GM12878 (cell line): ENCODE measurements at regions not wholly inside any gene's neighbourhood (a gene's known extent, or its start where the extent isn't known, plus 50 kb on each side); places are given as distances from the start of the nearest gene placed in this dataset.

Experiments used
- ATAC-seq: fragments of 200-7000 bp; cut with Tn5 transposase; 3 replicates; pipeline ENCODE4 v1.9.1; 2020; ENCODE audit warnings: mild to moderate bottlenecking, moderate library complexity
- BruUV-seq: library from RNA; stranded (reverse); fragments of 400-500 nt; replicated peaks from 2 replicates; lab custom pipeline; 2021; lab: Mats Ljungman, UMichigan
- CTCF ChIA-PET: fragments of 300-600 bp; sonication (Branson Sonifier 250); formaldehyde crosslinking; extraction: SDS; loops from one replicate; lab custom pipeline; 2021; ENCODE audit warnings: inconsistent platforms; lab: Yijun Ruan, JAX
- POLR2A ChIA-PET: fragments of 350-600 bp; formaldehyde crosslinking; extraction: SDS; loops from one replicate; lab custom pipeline; 2021; ENCODE audit warnings: inconsistent platforms; lab: Charles Lee
- RAD21 ChIA-PET: fragments of 300-600 bp; sonication (Branson Sonifier 250); formaldehyde crosslinking; loops from one replicate; lab custom pipeline; 2023; ENCODE audit warnings: antibody characterized with exemption; ENCODE audit not compliant: unreplicated experiment; lab: Charles Lee
- SMC1A ChIA-PET: fragments of 300-600 bp; sonication (Branson Sonifier 250); formaldehyde crosslinking; loops from one replicate; lab custom pipeline; 2023; ENCODE audit not compliant: unreplicated experiment, uncharacterized antibody; lab: Charles Lee
- DNase-seq: peaks from one replicate; pipeline ENCODE4 v3.0.0-alpha.2; 2011; ENCODE audit warnings: low read depth, low spot score
- FAIRE-seq: peaks from 3 replicates; lab custom pipeline; 2011; peaks lifted over from hg19 to GRCh38; lab: Jason Lieb, UNC
- H2AFZ ChIP-seq: 2 replicates; pipeline ENCODE4 v1.6.0; 2011; ENCODE audit warnings: low read depth, low read length, control low read depth; ENCODE audit not compliant: control insufficient read depth
- H3K27ac ChIP-seq: 2 replicates; pipeline ENCODE4 v1.5.1; 2011; ENCODE audit warnings: control low read depth; ENCODE audit not compliant: control insufficient read depth, insufficient read depth
- H3K27me3 ChIP-seq, 2 experiments: replicated peaks in 1 of 2; 2 replicates each; pipeline versions ENCODE4 v1.6.0 to v1.6.1; 2011; ENCODE audit warnings: low read length in 1 of 2; ENCODE audit not compliant: control insufficient read depth in 2 of 2, insufficient read depth in 2 of 2
- H3K36me3 ChIP-seq, 2 experiments: 2 replicates each; pipeline ENCODE4 v1.5.1; 2011; ENCODE audit warnings: low read length in 1 of 2; ENCODE audit not compliant: control insufficient read depth in 2 of 2, insufficient read depth in 2 of 2
- H3K4me1 ChIP-seq: 2 replicates; pipeline ENCODE4 v1.6.1; 2011; ENCODE audit warnings: mild to moderate bottlenecking, low read length, moderate library complexity, mixed read lengths; ENCODE audit not compliant: control insufficient read depth, insufficient read depth
- H3K4me2 ChIP-seq: 2 replicates; pipeline ENCODE4 v1.6.0; 2011; ENCODE audit warnings: control low read depth; ENCODE audit not compliant: control insufficient read depth, insufficient read depth
- H3K4me3 ChIP-seq: fragments of 200-600 bp; sonication (generic); 2 replicates; pipeline ENCODE4 v1.5.1; 2016
- H3K79me2 ChIP-seq: 2 replicates; pipeline ENCODE4 v1.6.0; 2011; ENCODE audit warnings: low read length; ENCODE audit not compliant: control insufficient read depth, insufficient read depth
- H3K9ac ChIP-seq: 2 replicates; pipeline ENCODE4 v1.8.0; 2011; ENCODE audit warnings: low read length, control low read depth, mixed read lengths; ENCODE audit not compliant: control insufficient read depth, insufficient read depth
- H3K9me3 ChIP-seq: replicated peaks from 3 replicates; pipeline ENCODE4 v1.5.1; 2011; ENCODE audit warnings: mild to moderate bottlenecking, low read length; ENCODE audit not compliant: control insufficient read depth, insufficient read depth
- H4K20me1 ChIP-seq: 2 replicates; pipeline ENCODE4 v1.6.0; 2011; ENCODE audit not compliant: control insufficient read depth, insufficient read depth
- ATF7 ChIP-seq: fragments of 450-650 bp; IDR thresholded peaks from 2 replicates; pipeline ENCODE4 v1.6.1; 2016; ENCODE audit warnings: low read depth, mild to moderate bottlenecking
- BRCA1 ChIP-seq: IDR thresholded peaks from 2 replicates; pipeline ENCODE4 v1.6.1; 2011; ENCODE audit warnings: low read depth, low read length, improper control_type of control experiment
- MTA2 ChIP-seq: fragments of 450-650 bp; IDR thresholded peaks from 2 replicates; pipeline ENCODE4 v1.6.1; 2016; ENCODE audit warnings: low read depth, mild to moderate bottlenecking, moderate library complexity
- POLR2AphosphoS2 ChIP-seq: IDR thresholded peaks from 2 replicates; pipeline ENCODE4 v1.6.1; 2011; ENCODE audit warnings: low read depth, mild to moderate bottlenecking, low read length, improper control_type of control experiment, moderate library complexity
- TAF1 ChIP-seq: IDR thresholded peaks from 2 replicates; pipeline ENCODE4 v1.6.1; 2011; ENCODE audit warnings: mild to moderate bottlenecking, low read depth, low read length, borderline replicate concordance
- WGBS: methylation state at CpG from one replicate; pipeline ENCODE4 v1.1.6; 2016; ENCODE audit warnings: low lambda C conversion rate; ENCODE audit not compliant: insufficient replicate concordance, insufficient coverage; ENCODE audit errors: missing lambda C conversion rate; 5-methylcytosine and 5-hydroxymethylcytosine counted together
- in situ Hi-C: fragments of 300-500 bp; cut with MboI; formaldehyde crosslinking; loops from 9 replicates; pipeline ENCODE4 v1.14.3; 2018; ENCODE audit warnings: mixed read lengths
- intact Hi-C: fragments of 100-400 bp; cut with micrococcal nuclease; formaldehyde crosslinking; loops from one replicate; pipeline ENCODE4 v1.14.2; 2022; ENCODE audit not compliant: unreplicated experiment
- TF ChIP-seq, protein P1 (sequence below): IDR thresholded peaks from 2 replicates; pipeline ENCODE4 v1.6.1; 2012; ENCODE audit warnings: mild to moderate bottlenecking, low read depth, low read length
- TF ChIP-seq, protein P2 (sequence below): fragments of 450-650 bp; IDR thresholded peaks from 2 replicates; pipeline ENCODE4 v1.6.1; 2018; ENCODE audit warnings: mild to moderate bottlenecking, low read depth, moderate library complexity; ENCODE audit not compliant: partially characterized antibody
- TF ChIP-seq, protein P3 (sequence below): IDR thresholded peaks from 2 replicates; pipeline ENCODE4 v1.6.1; 2012; ENCODE audit warnings: low read depth, low read length, improper control_type of control experiment
- TF ChIP-seq, protein P4 (sequence below): IDR thresholded peaks from 2 replicates; pipeline ENCODE4 v1.6.1; 2011; ENCODE audit warnings: low read depth, mild to moderate bottlenecking, low read length, moderate library complexity, borderline replicate concordance; ENCODE audit errors: extremely low read depth
- TF ChIP-seq, protein P5 (sequence below): fragments of 450-650 bp; conservative IDR thresholded peaks from 2 replicates; pipeline ENCODE4 v1.6.1; 2017; ENCODE audit warnings: mild to moderate bottlenecking, moderate library complexity
- TF ChIP-seq, protein P6 (sequence below): fragments of 450-650 bp; IDR thresholded peaks from 2 replicates; pipeline ENCODE4 v1.6.1; 2017; ENCODE audit warnings: antibody characterized with exemption, mild to moderate bottlenecking, moderate library complexity

DNA sequence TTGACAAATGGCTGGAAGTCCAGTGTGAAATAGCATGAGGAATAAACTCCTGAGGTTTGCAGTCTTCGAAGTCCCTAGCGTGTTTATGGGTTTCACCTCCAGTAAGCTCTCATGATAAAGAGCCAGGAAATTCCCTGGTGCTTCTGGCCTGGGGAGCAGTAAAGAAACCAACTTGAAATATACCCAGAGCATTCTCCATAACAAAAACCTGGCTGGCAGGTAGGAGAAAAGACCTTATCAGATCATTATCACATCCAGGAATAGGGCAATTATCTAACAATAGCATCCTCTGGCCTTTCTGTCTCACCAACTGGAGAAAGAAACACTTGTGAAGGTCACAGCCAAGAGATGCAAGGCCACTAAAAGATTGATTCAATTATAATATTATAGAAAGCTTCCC lies 513.6 kb upstream of the LRRTM4 start:
- in situ Hi-C loops, result no loop called here
- no peaks in the 10 kb centered on the region for H3K27me3 ChIP-seq
- H3K4me3 ChIP-seq, result no peak overlapping the region
- H4K20me1 ChIP-seq, result no peaks in the 10 kb centered on the region
- ChIA-PET SMC1A (interaction anchor here (0.7 to 1.2 kb wide), 2 partner anchors 110 to 154 kb away, joined by 3 read pairs; no protein-coding TSS in a partner anchor), POLR2A (no interaction called here), RAD21 (no interaction called here), CTCF (no interaction called here)
- FAIRE-seq (no peak), DNase-seq (no peak), ATAC-seq (no peak)
- H3K4me1 ChIP-seq, result no peaks in the 10 kb centered on the region
- intact Hi-C loops, result no loop called here
- BruUV-seq, result no TSS peak
- H3K4me2 ChIP-seq, result no peak overlapping the region
- H3K9me3 ChIP-seq, result no peaks in the 10 kb centered on the region
- WGBS, result 22% methylated on average over 2 of the region's 2 CpGs
- no peak overlapping the region for H3K9ac ChIP-seq
- H3K36me3 ChIP-seq, result no peaks in the 10 kb centered on the region
- H2AFZ ChIP-seq, result no peak overlapping the region
- no peaks in the 10 kb centered on the region for H3K79me2 ChIP-seq
- no peak overlapping the region for H3K27ac ChIP-seq
- TF ChIP-seq, protein P1, sequence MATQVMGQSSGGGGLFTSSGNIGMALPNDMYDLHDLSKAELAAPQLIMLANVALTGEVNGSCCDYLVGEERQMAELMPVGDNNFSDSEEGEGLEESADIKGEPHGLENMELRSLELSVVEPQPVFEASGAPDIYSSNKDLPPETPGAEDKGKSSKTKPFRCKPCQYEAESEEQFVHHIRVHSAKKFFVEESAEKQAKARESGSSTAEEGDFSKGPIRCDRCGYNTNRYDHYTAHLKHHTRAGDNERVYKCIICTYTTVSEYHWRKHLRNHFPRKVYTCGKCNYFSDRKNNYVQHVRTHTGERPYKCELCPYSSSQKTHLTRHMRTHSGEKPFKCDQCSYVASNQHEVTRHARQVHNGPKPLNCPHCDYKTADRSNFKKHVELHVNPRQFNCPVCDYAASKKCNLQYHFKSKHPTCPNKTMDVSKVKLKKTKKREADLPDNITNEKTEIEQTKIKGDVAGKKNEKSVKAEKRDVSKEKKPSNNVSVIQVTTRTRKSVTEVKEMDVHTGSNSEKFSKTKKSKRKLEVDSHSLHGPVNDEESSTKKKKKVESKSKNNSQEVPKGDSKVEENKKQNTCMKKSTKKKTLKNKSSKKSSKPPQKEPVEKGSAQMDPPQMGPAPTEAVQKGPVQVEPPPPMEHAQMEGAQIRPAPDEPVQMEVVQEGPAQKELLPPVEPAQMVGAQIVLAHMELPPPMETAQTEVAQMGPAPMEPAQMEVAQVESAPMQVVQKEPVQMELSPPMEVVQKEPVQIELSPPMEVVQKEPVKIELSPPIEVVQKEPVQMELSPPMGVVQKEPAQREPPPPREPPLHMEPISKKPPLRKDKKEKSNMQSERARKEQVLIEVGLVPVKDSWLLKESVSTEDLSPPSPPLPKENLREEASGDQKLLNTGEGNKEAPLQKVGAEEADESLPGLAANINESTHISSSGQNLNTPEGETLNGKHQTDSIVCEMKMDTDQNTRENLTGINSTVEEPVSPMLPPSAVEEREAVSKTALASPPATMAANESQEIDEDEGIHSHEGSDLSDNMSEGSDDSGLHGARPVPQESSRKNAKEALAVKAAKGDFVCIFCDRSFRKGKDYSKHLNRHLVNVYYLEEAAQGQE, result no peak
- TF ChIP-seq BRCA1 (no peak), POLR2AphosphoS2 (no peak), MTA2 (no peak), TAF1 (no peak), ATF7 (no peak)
- TF ChIP-seq, protein P2, sequence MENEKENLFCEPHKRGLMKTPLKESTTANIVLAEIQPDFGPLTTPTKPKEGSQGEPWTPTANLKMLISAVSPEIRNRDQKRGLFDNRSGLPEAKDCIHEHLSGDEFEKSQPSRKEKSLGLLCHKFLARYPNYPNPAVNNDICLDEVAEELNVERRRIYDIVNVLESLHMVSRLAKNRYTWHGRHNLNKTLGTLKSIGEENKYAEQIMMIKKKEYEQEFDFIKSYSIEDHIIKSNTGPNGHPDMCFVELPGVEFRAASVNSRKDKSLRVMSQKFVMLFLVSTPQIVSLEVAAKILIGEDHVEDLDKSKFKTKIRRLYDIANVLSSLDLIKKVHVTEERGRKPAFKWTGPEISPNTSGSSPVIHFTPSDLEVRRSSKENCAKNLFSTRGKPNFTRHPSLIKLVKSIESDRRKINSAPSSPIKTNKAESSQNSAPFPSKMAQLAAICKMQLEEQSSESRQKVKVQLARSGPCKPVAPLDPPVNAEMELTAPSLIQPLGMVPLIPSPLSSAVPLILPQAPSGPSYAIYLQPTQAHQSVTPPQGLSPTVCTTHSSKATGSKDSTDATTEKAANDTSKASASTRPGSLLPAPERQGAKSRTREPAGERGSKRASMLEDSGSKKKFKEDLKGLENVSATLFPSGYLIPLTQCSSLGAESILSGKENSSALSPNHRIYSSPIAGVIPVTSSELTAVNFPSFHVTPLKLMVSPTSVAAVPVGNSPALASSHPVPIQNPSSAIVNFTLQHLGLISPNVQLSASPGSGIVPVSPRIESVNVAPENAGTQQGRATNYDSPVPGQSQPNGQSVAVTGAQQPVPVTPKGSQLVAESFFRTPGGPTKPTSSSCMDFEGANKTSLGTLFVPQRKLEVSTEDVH, result no peak
- TF ChIP-seq, protein P3, sequence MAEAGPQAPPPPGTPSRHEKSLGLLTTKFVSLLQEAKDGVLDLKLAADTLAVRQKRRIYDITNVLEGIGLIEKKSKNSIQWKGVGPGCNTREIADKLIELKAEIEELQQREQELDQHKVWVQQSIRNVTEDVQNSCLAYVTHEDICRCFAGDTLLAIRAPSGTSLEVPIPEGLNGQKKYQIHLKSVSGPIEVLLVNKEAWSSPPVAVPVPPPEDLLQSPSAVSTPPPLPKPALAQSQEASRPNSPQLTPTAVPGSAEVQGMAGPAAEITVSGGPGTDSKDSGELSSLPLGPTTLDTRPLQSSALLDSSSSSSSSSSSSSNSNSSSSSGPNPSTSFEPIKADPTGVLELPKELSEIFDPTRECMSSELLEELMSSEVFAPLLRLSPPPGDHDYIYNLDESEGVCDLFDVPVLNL, result no peak
- TF ChIP-seq, protein P4, sequence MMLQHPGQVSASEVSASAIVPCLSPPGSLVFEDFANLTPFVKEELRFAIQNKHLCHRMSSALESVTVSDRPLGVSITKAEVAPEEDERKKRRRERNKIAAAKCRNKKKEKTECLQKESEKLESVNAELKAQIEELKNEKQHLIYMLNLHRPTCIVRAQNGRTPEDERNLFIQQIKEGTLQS, result no peak
- TF ChIP-seq, protein P5, sequence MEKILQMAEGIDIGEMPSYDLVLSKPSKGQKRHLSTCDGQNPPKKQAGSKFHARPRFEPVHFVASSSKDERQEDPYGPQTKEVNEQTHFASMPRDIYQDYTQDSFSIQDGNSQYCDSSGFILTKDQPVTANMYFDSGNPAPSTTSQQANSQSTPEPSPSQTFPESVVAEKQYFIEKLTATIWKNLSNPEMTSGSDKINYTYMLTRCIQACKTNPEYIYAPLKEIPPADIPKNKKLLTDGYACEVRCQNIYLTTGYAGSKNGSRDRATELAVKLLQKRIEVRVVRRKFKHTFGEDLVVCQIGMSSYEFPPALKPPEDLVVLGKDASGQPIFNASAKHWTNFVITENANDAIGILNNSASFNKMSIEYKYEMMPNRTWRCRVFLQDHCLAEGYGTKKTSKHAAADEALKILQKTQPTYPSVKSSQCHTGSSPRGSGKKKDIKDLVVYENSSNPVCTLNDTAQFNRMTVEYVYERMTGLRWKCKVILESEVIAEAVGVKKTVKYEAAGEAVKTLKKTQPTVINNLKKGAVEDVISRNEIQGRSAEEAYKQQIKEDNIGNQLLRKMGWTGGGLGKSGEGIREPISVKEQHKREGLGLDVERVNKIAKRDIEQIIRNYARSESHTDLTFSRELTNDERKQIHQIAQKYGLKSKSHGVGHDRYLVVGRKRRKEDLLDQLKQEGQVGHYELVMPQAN, result no peak
- TF ChIP-seq, protein P6, sequence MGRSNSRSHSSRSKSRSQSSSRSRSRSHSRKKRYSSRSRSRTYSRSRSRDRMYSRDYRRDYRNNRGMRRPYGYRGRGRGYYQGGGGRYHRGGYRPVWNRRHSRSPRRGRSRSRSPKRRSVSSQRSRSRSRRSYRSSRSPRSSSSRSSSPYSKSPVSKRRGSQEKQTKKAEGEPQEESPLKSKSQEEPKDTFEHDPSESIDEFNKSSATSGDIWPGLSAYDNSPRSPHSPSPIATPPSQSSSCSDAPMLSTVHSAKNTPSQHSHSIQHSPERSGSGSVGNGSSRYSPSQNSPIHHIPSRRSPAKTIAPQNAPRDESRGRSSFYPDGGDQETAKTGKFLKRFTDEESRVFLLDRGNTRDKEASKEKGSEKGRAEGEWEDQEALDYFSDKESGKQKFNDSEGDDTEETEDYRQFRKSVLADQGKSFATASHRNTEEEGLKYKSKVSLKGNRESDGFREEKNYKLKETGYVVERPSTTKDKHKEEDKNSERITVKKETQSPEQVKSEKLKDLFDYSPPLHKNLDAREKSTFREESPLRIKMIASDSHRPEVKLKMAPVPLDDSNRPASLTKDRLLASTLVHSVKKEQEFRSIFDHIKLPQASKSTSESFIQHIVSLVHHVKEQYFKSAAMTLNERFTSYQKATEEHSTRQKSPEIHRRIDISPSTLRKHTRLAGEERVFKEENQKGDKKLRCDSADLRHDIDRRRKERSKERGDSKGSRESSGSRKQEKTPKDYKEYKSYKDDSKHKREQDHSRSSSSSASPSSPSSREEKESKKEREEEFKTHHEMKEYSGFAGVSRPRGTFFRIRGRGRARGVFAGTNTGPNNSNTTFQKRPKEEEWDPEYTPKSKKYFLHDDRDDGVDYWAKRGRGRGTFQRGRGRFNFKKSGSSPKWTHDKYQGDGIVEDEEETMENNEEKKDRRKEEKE, result no peak
